Prostate gland (tissue), 2 donors: ENCODE measurements at regions not wholly inside any gene's neighbourhood (a gene's known extent, or its start where the extent isn't known, plus 50 kb on each side); places are given as distances from the start of the nearest gene placed in this dataset.

Experiments
- POLR2A ChIP-seq: fragments of 450-650 bp; IDR thresholded peaks from one replicate; pipeline ENCODE4 v1.6.1; 2016; ENCODE audit warnings: antibody characterized with exemption, mild to moderate bottlenecking
- POLR2AphosphoS5 ChIP-seq: sonication (generic); formaldehyde crosslinking; IDR thresholded peaks from one replicate; pipeline ENCODE4 v1.6.1; 2017; ENCODE audit warnings: antibody characterized with exemption
- TF ChIP-seq, protein P1 (sequence below), 4 experiments: fragments of 200-600 bp in 2 of 4; fragments of 450-650 bp in 2 of 4; sonication (generic) in 2 of 4; IDR thresholded peaks; 1 replicate in 3 of 4; 2 replicates in 1 of 4; pipeline ENCODE4 v1.5.1; 2016 to 2019; ENCODE audit warnings: antibody characterized with exemption in 4 of 4, mild to moderate bottlenecking in 2 of 4, moderate library complexity in 2 of 4

DNA sequence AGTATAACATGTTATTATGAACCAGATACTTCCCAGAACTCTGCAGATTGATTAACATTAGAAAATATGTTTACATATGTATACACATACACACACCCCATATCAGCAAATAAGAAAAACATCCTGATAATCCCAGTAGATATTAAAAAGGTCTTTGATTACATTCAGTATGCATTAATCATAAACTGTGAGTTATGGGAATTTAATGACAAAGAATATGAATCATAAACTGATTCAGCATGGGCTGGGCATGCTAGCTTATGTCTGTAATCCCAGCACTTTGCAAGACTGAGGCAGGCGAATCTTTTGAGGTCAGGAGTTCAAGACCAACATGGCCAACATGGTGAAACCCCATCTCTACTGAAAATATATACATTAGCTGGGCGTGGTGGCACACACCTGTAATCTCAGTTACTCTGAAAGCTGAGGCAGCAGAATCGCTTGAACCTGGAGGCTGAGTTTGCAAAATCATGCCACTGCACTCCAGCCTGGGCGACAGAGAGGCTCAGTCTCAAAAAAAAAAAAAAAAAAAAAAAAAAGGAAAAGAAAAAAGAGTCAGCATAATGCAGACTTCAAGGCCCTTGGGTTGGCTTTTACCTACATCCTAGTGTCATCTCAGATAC, 581.9 kb upstream of the PRR20A start:
- TF ChIP-seq POLR2A, result no peak
- TF ChIP-seq, protein P1, sequence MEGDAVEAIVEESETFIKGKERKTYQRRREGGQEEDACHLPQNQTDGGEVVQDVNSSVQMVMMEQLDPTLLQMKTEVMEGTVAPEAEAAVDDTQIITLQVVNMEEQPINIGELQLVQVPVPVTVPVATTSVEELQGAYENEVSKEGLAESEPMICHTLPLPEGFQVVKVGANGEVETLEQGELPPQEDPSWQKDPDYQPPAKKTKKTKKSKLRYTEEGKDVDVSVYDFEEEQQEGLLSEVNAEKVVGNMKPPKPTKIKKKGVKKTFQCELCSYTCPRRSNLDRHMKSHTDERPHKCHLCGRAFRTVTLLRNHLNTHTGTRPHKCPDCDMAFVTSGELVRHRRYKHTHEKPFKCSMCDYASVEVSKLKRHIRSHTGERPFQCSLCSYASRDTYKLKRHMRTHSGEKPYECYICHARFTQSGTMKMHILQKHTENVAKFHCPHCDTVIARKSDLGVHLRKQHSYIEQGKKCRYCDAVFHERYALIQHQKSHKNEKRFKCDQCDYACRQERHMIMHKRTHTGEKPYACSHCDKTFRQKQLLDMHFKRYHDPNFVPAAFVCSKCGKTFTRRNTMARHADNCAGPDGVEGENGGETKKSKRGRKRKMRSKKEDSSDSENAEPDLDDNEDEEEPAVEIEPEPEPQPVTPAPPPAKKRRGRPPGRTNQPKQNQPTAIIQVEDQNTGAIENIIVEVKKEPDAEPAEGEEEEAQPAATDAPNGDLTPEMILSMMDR (IDR thresholded peaks at IDR 0.05), result no peak
- no peak for TF ChIP-seq POLR2AphosphoS5
